GM20000 (cell line): ENCODE measurements at regions not wholly inside any gene's neighbourhood (a gene's known extent, or its start where the extent isn't known, plus 50 kb on each side); places are given as distances from the start of the nearest gene placed in this dataset.
"Not testable (repeated sequence)": the region's sequence is repeated elsewhere in the genome, so short reads cannot be mapped to it uniquely, and the experiment has no call there.

ENCODE experiments used
- DNase-seq: peaks from one replicate; pipeline ENCODE4 v3.0.0; 2012; ENCODE audit warnings: low spot score
- CTCF ChIP-seq: IDR thresholded peaks from 2 replicates; pipeline ENCODE4 v1.5.1; 2012; ENCODE audit warnings: mild to moderate bottlenecking, control low read depth; ENCODE audit errors: extremely low read depth, missing control alignments

- TF ChIP-seq CTCF: no peak
Observed at GRCh38 chr2:182506606-182507005, 79.8 kb upstream of the PDE1A start.

GRCh38 chr2:182508583-182508982, 81.7 kb upstream of the PDE1A start:
- DNase-seq: not testable (repeated sequence)

More at GRCh38 chr2:182506606-182507005, 79.8 kb upstream of the PDE1A start:
- DNase-seq: no peak

- TF ChIP-seq CTCF: no peak
- no peak for DNase-seq
Observed at GRCh38 chr2:182509216-182509615, 82.4 kb upstream of the PDE1A start.

- DNase-seq: no peak
- no peak for TF ChIP-seq CTCF
Observed at GRCh38 chr2:182521453-182522404, 94.9 kb upstream of the PDE1A start.

GRCh38 chr2:182522405-182522896, 95.6 kb upstream of the PDE1A start:
- TF ChIP-seq CTCF: no peak
- DNase-seq: no peak

GRCh38 chr2:182522972-182523473, 96.2 kb upstream of the PDE1A start:
- no peak for TF ChIP-seq CTCF
- no peak for DNase-seq

- DNase-seq: no peak
- no peak for TF ChIP-seq CTCF
Observed at GRCh38 chr2:182530636-182531035, 103.8 kb upstream of the PDE1A start.
